K562 (cell line): ENCODE measurements at regions not wholly inside any gene's neighbourhood (a gene's known extent, or its start where the extent isn't known, plus 50 kb on each side); places are given as distances from the start of the nearest gene placed in this dataset.

Experiments used
- ATAC-seq: fragments of 200-7000 bp; cut with Tn5 transposase; 3 replicates; pipeline ENCODE4 v1.9.1; 2020; ENCODE audit warnings: moderate library complexity
- BruUV-seq: library from RNA; stranded (reverse); fragments of 400-500 nt; replicated peaks from 2 replicates; lab custom pipeline; 2021; lab: Mats Ljungman, UMichigan
- CTCF ChIA-PET: fragments of 300-600 bp; formaldehyde crosslinking; extraction: SDS; loops from one replicate; lab custom pipeline; 2021; ENCODE audit warnings: low intra/inter-chr PET ratio; lab: Yijun Ruan, JAX
- POLR2A ChIA-PET: fragments of 300-600, 350-650 bp; sonication (Branson Sonifier 250); formaldehyde crosslinking; extraction: SDS; loops from one replicate; lab custom pipeline; 2021; ENCODE audit warnings: antibody characterized with exemption, inconsistent platforms; lab: Yijun Ruan, JAX
- DNase-seq, 4 experiments: peaks; one replicate each; pipeline versions ENCODE4 v3.0.0 to v3.0.0-alpha.2; 2011 to 2018; ENCODE audit warnings: low spot score in 3 of 4, mixed read lengths in 3 of 4; ENCODE audit errors: extremely low read depth in 1 of 4
- FAIRE-seq: peaks from 2 replicates; lab custom pipeline; 2011; peaks lifted over from hg19 to GRCh38; lab: Jason Lieb, UNC
- H2AFZ ChIP-seq: 2 replicates; pipeline ENCODE4 v1.6.0; 2011; ENCODE audit warnings: low read depth, low read length, control low read depth, inconsistent platforms
- H3K27ac ChIP-seq: fragments of 200-600 bp; 3 replicates; pipeline ENCODE4 v1.8.0; 2011; ENCODE audit warnings: low read depth, mild to moderate bottlenecking, control low read depth, inconsistent platforms, low read length, moderate library complexity, mixed read lengths; ENCODE audit errors: extremely low read depth
- H3K27me3 ChIP-seq, 2 experiments: fragments of 300-600 bp in 1 of 2; 2 replicates in 1 of 2; 3 replicates in 1 of 2; pipeline versions ENCODE4 v1.6.0 to v1.8.0; 2011; ENCODE audit warnings: inconsistent platforms in 2 of 2, low read length in 2 of 2, mild to moderate bottlenecking in 1 of 2, mixed read lengths in 1 of 2, moderate library complexity in 1 of 2; ENCODE audit not compliant: control insufficient read depth in 2 of 2, insufficient read depth in 2 of 2
- H3K36me3 ChIP-seq: fragments of 300-600 bp; 3 replicates; pipeline ENCODE4 v1.8.0; 2011; ENCODE audit warnings: mild to moderate bottlenecking, low read length, inconsistent platforms; ENCODE audit not compliant: control insufficient read depth, insufficient read depth
- H3K4me1 ChIP-seq, 2 experiments: fragments of 200-600 bp in 1 of 2; replicated peaks in 1 of 2; 2 replicates in 1 of 2; 3 replicates in 1 of 2; pipeline versions ENCODE4 v1.5.1 to v1.8.0; 2011; ENCODE audit warnings: inconsistent platforms in 2 of 2, low read length in 2 of 2, mild to moderate bottlenecking in 1 of 2, mixed read lengths in 1 of 2, moderate library complexity in 1 of 2; ENCODE audit not compliant: control insufficient read depth in 2 of 2, insufficient read depth in 2 of 2
- H3K4me2 ChIP-seq: 2 replicates; pipeline ENCODE4 v1.6.1; 2011; ENCODE audit warnings: low read length, control low read depth, inconsistent platforms, mixed read lengths; ENCODE audit not compliant: insufficient read depth
- H3K4me3 ChIP-seq: fragments of 200-600 bp; sonication (generic), shearing (Covaris generic); 2 replicates; pipeline ENCODE4 v1.5.1; 2016; ENCODE audit warnings: control low read depth, inconsistent platforms
- H3K79me2 ChIP-seq: fragments of 200-600 bp; 3 replicates; pipeline ENCODE4 v1.8.0; 2011; ENCODE audit warnings: low read length, inconsistent platforms; ENCODE audit not compliant: control insufficient read depth, insufficient read depth
- H3K9ac ChIP-seq, 2 experiments: 2 replicates each; pipeline versions ENCODE4 v1.6.0 to v1.6.1; 2011; ENCODE audit warnings: low read depth in 2 of 2, low read length in 2 of 2, control low read depth in 1 of 2, inconsistent platforms in 1 of 2, mild to moderate bottlenecking in 1 of 2, mixed read lengths in 1 of 2; ENCODE audit not compliant: insufficient read depth in 1 of 2
- H3K9me1 ChIP-seq: one replicate; pipeline ENCODE4 v1.6.0; 2011; ENCODE audit warnings: inconsistent platforms, mild to moderate bottlenecking, low read length, moderate library complexity; ENCODE audit not compliant: control insufficient read depth, insufficient read depth
- H3K9me3 ChIP-seq: replicated peaks from 2 replicates; pipeline ENCODE4 v1.5.1; 2011; ENCODE audit warnings: low read depth, low read length, inconsistent platforms; ENCODE audit not compliant: control insufficient read depth, insufficient read depth
- H4K20me1 ChIP-seq: replicated peaks from 2 replicates; pipeline ENCODE4 v1.6.1; 2011; ENCODE audit warnings: low read length, inconsistent platforms, mixed read lengths; ENCODE audit not compliant: control insufficient read depth, insufficient read depth
- CBX1 ChIP-seq: sonication (generic); IDR thresholded peaks from 2 replicates; pipeline ENCODE4 v1.6.1; 2016; ENCODE audit warnings: antibody characterized with exemption, low read depth, mild to moderate bottlenecking
- CCNT2 ChIP-seq: IDR thresholded peaks from 2 replicates; pipeline ENCODE4 v1.6.1; 2011; ENCODE audit warnings: borderline replicate concordance, low read depth, mild to moderate bottlenecking, moderate library complexity, mixed read lengths, low read length; ENCODE audit not compliant: insufficient read length; ENCODE audit errors: extremely low read depth
- HDAC2 ChIP-seq: fragments of 450-650 bp; IDR thresholded peaks from 2 replicates; pipeline ENCODE4 v1.6.1; 2016; ENCODE audit warnings: mild to moderate bottlenecking
- MTA2 ChIP-seq: fragments of 450-650 bp; IDR thresholded peaks from 2 replicates; pipeline ENCODE4 v1.6.1; 2016; ENCODE audit warnings: low read depth
- MTF1 ChIP-seq: fragments of 250-450 bp; sonication (Bioruptor Pico); IDR thresholded peaks from 2 replicates; pipeline ENCODE4 v1.9.0; 2021; ENCODE audit warnings: moderate library complexity, mild to moderate bottlenecking, inconsistent platforms, borderline replicate concordance
- NFYB ChIP-seq: IDR thresholded peaks from 2 replicates; pipeline ENCODE4 v1.6.1; 2011; ENCODE audit warnings: mild to moderate bottlenecking, moderate library complexity; ENCODE audit not compliant: insufficient read length; ENCODE audit errors: extremely low read depth
- PHB2 ChIP-seq: fragments of 450-650 bp; IDR thresholded peaks from 2 replicates; pipeline ENCODE4 v1.6.1; 2017; ENCODE audit warnings: low read depth
- USF2 ChIP-seq: sonication (generic); formaldehyde crosslinking; IDR thresholded peaks from 2 replicates; pipeline ENCODE4 v1.5.0; 2020; ENCODE audit warnings: missing genetic modification reagents
- ZNF518B ChIP-seq: fragments of 250-450 bp; sonication (Bioruptor Pico); IDR thresholded peaks from 2 replicates; pipeline ENCODE4 v1.5.0; 2021; ENCODE audit warnings: mild to moderate bottlenecking, moderate library complexity
- ZNF551 ChIP-seq: fragments of 250-450 bp; sonication (Bioruptor Pico); IDR thresholded peaks from 2 replicates; pipeline ENCODE4 v1.5.0; 2021; ENCODE audit warnings: mild to moderate bottlenecking, moderate library complexity
- WGBS: fragments of 100-300 bp; shearing (Covaris generic); methylation state at CpG from one replicate; pipeline ENCODE4 v1.1.6; 2016; ENCODE audit warnings: low coverage, mixed read lengths; ENCODE audit not compliant: insufficient coverage; ENCODE audit errors: missing lambda C conversion rate; 5-methylcytosine and 5-hydroxymethylcytosine counted together
- in situ Hi-C: fragments of 300-500 bp; cut with MboI; formaldehyde crosslinking; loops from 4 replicates; pipeline ENCODE4 v1.15.0; 2018; ENCODE audit warnings: inconsistent platforms, mixed read lengths
- intact Hi-C: fragments of 100-400 bp; cut with micrococcal nuclease; formaldehyde crosslinking; loops from 2 replicates; pipeline ENCODE4 v1.14.2; 2022
- TF ChIP-seq, protein P1 (sequence below): fragments of 450-650 bp; formaldehyde crosslinking; IDR thresholded peaks from 2 replicates; pipeline ENCODE4 v1.4.0; 2022; ENCODE audit warnings: missing genetic modification characterization
- TF ChIP-seq, protein P2 (sequence below): sonication (generic); formaldehyde crosslinking; IDR thresholded peaks from 2 replicates; pipeline ENCODE4 v1.8.1; 2022; ENCODE audit warnings: missing genetic modification reagents
- TF ChIP-seq, protein P3 (sequence below): sonication (generic); formaldehyde crosslinking; IDR thresholded peaks from 2 replicates; pipeline ENCODE4 v1.9.0; 2022; ENCODE audit warnings: mild to moderate bottlenecking, missing genetic modification reagents

- TF ChIP-seq, protein P1, sequence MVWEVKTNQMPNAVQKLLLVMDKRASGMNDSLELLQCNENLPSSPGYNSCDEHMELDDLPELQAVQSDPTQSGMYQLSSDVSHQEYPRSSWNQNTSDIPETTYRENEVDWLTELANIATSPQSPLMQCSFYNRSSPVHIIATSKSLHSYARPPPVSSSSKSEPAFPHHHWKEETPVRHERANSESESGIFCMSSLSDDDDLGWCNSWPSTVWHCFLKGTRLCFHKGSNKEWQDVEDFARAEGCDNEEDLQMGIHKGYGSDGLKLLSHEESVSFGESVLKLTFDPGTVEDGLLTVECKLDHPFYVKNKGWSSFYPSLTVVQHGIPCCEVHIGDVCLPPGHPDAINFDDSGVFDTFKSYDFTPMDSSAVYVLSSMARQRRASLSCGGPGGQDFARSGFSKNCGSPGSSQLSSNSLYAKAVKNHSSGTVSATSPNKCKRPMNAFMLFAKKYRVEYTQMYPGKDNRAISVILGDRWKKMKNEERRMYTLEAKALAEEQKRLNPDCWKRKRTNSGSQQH (CRISPR knock-in tag) = no peak
- TF ChIP-seq, protein P2, sequence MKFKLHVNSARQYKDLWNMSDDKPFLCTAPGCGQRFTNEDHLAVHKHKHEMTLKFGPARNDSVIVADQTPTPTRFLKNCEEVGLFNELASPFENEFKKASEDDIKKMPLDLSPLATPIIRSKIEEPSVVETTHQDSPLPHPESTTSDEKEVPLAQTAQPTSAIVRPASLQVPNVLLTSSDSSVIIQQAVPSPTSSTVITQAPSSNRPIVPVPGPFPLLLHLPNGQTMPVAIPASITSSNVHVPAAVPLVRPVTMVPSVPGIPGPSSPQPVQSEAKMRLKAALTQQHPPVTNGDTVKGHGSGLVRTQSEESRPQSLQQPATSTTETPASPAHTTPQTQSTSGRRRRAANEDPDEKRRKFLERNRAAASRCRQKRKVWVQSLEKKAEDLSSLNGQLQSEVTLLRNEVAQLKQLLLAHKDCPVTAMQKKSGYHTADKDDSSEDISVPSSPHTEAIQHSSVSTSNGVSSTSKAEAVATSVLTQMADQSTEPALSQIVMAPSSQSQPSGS (CRISPR knock-in tag) = no peak
- no peak for TF ChIP-seq MTF1 (CRISPR knock-in tag)
- TF ChIP-seq CCNT2 = no peak
These were observed 90.1 kb upstream of the EPHB3 start (continued) for GRCh38 chr3:184471439-184471838.

GRCh38 chr3:184472723-184473428 lies 88.7 kb upstream of the EPHB3 start:
- FAIRE-seq = no peak
- Histone ChIP-seq H3K4me3 (no peak overlapping the region), H3K36me3 (no peaks in the 10 kb centered on the region), H3K4me1 (no peaks in the 10 kb centered on the region), H3K9me3 (no peaks in the 10 kb centered on the region), H4K20me1 (no peaks in the 10 kb centered on the region), H3K79me2 (no peaks in the 10 kb centered on the region), H3K27ac (no peak overlapping the region), H2AFZ (no peak overlapping the region), H3K9me1 (no peaks in the 10 kb centered on the region), H3K9ac (no peak overlapping the region), H3K4me2 (no peak overlapping the region), H3K27me3 (peaks cover 17 to 27% of the 10 kb centered on the region in 2 experiments)
- BruUV-seq = no TSS peak
- DNase-seq = no peak
- intact Hi-C loops (no loop called here), in situ Hi-C loops (no loop called here)
- WGBS = 2% methylated on average over 12 of the region's 12 CpGs
- ChIA-PET CTCF (no interaction called here), POLR2A (interaction anchor here (0.6 to 0.7 kb wide), 2 partner anchors 77 to 79 kb away, joined by 3 read pairs; no protein-coding TSS in a partner anchor)
- ATAC-seq = no peak
- TF ChIP-seq ZNF551 (CRISPR knock-in tag) (no peak), PHB2 (no peak), ZNF518B (CRISPR knock-in tag) (no peak), HDAC2 (no peak), NFYB (no peak), MTA2 (no peak), USF2 (CRISPR knock-in tag) (no peak), CBX1 (no peak)
- TF ChIP-seq, protein P3, sequence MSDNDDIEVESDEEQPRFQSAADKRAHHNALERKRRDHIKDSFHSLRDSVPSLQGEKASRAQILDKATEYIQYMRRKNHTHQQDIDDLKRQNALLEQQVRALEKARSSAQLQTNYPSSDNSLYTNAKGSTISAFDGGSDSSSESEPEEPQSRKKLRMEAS (CRISPR knock-in tag) = no peak
